Liver (tissue), 3 donors: ENCODE measurements at regions not wholly inside any gene's neighbourhood (a gene's known extent, or its start where the extent isn't known, plus 50 kb on each side); places are given as distances from the start of the nearest gene placed in this dataset.
"Not testable (repeated sequence)": the region's sequence is repeated elsewhere in the genome, so short reads cannot be mapped to it uniquely, and the experiment has no call there.

Source experiments
- CTCF ChIP-seq: fragments of 150-350 bp; IDR thresholded peaks from 2 replicates; pipeline ENCODE4 v1.5.1; 2017; ENCODE audit warnings: improper control_type of control experiment, low read depth, low read length; ENCODE audit not compliant: missing input control
- FOXA1 ChIP-seq: IDR thresholded peaks from 2 replicates; pipeline ENCODE4 v1.6.1; 2016; ENCODE audit warnings: antibody characterized with exemption
- RAD21 ChIP-seq, 2 donors: IDR thresholded peaks; 2 replicates each; pipeline ENCODE4 v1.6.1; 2016; ENCODE audit warnings: antibody characterized with exemption in 2 of 2, mild to moderate bottlenecking in 2 of 2
- REST ChIP-seq: IDR thresholded peaks from 2 replicates; pipeline ENCODE4 v1.6.1; 2016; ENCODE audit warnings: antibody characterized with exemption, mild to moderate bottlenecking
- SP1 ChIP-seq: IDR thresholded peaks from 2 replicates; pipeline ENCODE4 v1.6.1; 2018; ENCODE audit warnings: antibody characterized with exemption, mild to moderate bottlenecking
- donor health status: healthy.
- donor health status: healthy.

GRCh38 chr21:5227252-5227651 is 5294.1 kb upstream of the TPTE start:
- TF ChIP-seq CTCF; RAD21 (IDR thresholded peaks at IDR 0.05); SP1; REST; FOXA1: not testable (repeated sequence)
